HCT116 (cell line): ENCODE measurements at regions not wholly inside any gene's neighbourhood (a gene's known extent, or its start where the extent isn't known, plus 50 kb on each side); places are given as distances from the start of the nearest gene placed in this dataset.

Experiments
- ATAC-seq: fragments of 200-7000 bp; cut with Tn5 transposase; 2 replicates; pipeline ENCODE4 v1.9.1; 2020; ENCODE audit warnings: mild to moderate bottlenecking, moderate library complexity
- BruUV-seq: library from RNA; stranded (reverse); fragments of 400-500 nt; replicated peaks from 2 replicates; lab custom pipeline; 2021; lab: Mats Ljungman, UMichigan
- CTCF ChIA-PET: fragments of 300-600 bp; sonication (Branson Sonifier 250); formaldehyde crosslinking; loops from one replicate; lab custom pipeline; 2021; ENCODE audit warnings: antibody characterized with exemption; lab: Charles Lee
- POLR2A ChIA-PET: fragments of 300-600, 350-600 bp; sonication (Branson Sonifier 250); formaldehyde crosslinking; loops from one replicate; lab custom pipeline; 2021; ENCODE audit warnings: antibody characterized with exemption; lab: Charles Lee
- RAD21 ChIA-PET, 2 experiments: fragments of 300-600 bp; sonication (Branson Sonifier 250); formaldehyde crosslinking; loops; one replicate each; lab custom pipeline; 2023; ENCODE audit warnings: low total read pairs in 2 of 2; ENCODE audit not compliant: uncharacterized antibody in 2 of 2, unreplicated experiment in 2 of 2, low non-redundant PET in 1 of 2; lab: Charles Lee
- DNase-seq: peaks from one replicate; pipeline ENCODE4 v3.0.0-alpha.2; 2010; ENCODE audit warnings: low read depth, low spot score
- H2AFZ ChIP-seq: fragments of 200-600 bp; shearing (Covaris generic), sonication (generic); 2 replicates; pipeline ENCODE4 v1.6.1; 2017; ENCODE audit warnings: low read depth, mixed run types, mixed read lengths, antibody characterized with exemption, low read length; ENCODE audit not compliant: poor library complexity, severe bottlenecking
- H3K27ac ChIP-seq: 2 replicates; pipeline ENCODE4 v1.5.1; 2012; ENCODE audit warnings: low read depth, low read length
- H3K27me3 ChIP-seq: fragments of 200-600 bp; sonication (generic); 2 replicates; pipeline ENCODE4 v1.6.1; 2016; ENCODE audit warnings: mixed run types, low read length, mixed read lengths; ENCODE audit not compliant: insufficient read depth
- H3K36me3 ChIP-seq, 2 experiments: fragments of 200-500 bp in 1 of 2; fragments of 200-600 bp in 1 of 2; sonication (Bioruptor generic) in 1 of 2; sonication (generic) in 1 of 2; 2 replicates each; pipeline versions ENCODE4 v1.5.1 to v1.6.1; 2014 to 2016; ENCODE audit warnings: low read length in 2 of 2, inconsistent platforms in 1 of 2, mixed read lengths in 1 of 2, mixed run types in 1 of 2; ENCODE audit not compliant: insufficient read depth in 2 of 2, control insufficient read depth in 1 of 2
- H3K4me1 ChIP-seq, 2 experiments: fragments of 200-600 bp in 1 of 2; sonication (generic) in 1 of 2; 2 replicates each; pipeline versions ENCODE4 v1.5.1 to v1.6.1; 2012 to 2017; ENCODE audit warnings: low read length in 2 of 2, inconsistent platforms in 1 of 2, mild to moderate bottlenecking in 1 of 2, mixed read lengths in 1 of 2, mixed run types in 1 of 2, moderate library complexity in 1 of 2; ENCODE audit not compliant: insufficient read depth in 2 of 2, control insufficient read depth in 1 of 2
- H3K4me2 ChIP-seq: fragments of 200-600 bp; sonication (generic); 2 replicates; pipeline ENCODE4 v1.6.1; 2017; ENCODE audit warnings: mixed run types, low read length, mixed read lengths
- H3K4me3 ChIP-seq, 2 experiments: fragments of 200-600 bp in 1 of 2; sonication (generic) in 1 of 2; replicated peaks in 1 of 2; 2 replicates each; pipeline ENCODE4 v1.5.1; 2011 to 2016; ENCODE audit warnings: low read length in 2 of 2, control low read depth in 1 of 2, low read depth in 1 of 2, mild to moderate bottlenecking in 1 of 2, mixed read lengths in 1 of 2, mixed run types in 1 of 2
- H3K79me2 ChIP-seq: fragments of 200-600 bp; sonication (generic); 2 replicates; pipeline ENCODE4 v1.6.1; 2017; ENCODE audit warnings: mild to moderate bottlenecking, mixed run types, low read length, moderate library complexity, mixed read lengths; ENCODE audit not compliant: insufficient read depth
- H3K9ac ChIP-seq: fragments of 200-600 bp; sonication (generic); 2 replicates; pipeline ENCODE4 v1.6.1; 2016; ENCODE audit warnings: low read length, mixed read lengths
- H3K9me2 ChIP-seq: fragments of 200-600 bp; sonication (generic), shearing (Covaris generic); 2 replicates; pipeline ENCODE4 v1.6.1; 2017; ENCODE audit warnings: mixed run types, mild to moderate bottlenecking, moderate library complexity; ENCODE audit not compliant: insufficient read depth
- H3K9me3 ChIP-seq, 2 experiments: fragments of 200-500 bp in 1 of 2; fragments of 200-600 bp in 1 of 2; sonication (Bioruptor generic) in 1 of 2; sonication (generic) in 1 of 2; 2 replicates each; pipeline ENCODE4 v1.6.1; 2014 to 2017; ENCODE audit warnings: low read length in 2 of 2, mixed read lengths in 2 of 2, inconsistent platforms in 1 of 2, low read depth in 1 of 2, mild to moderate bottlenecking in 1 of 2, mixed run types in 1 of 2, moderate library complexity in 1 of 2; ENCODE audit not compliant: control insufficient read depth in 1 of 2, insufficient read depth in 1 of 2
- H4K20me1 ChIP-seq: fragments of 200-600 bp; sonication (generic), shearing (Covaris generic); 2 replicates; pipeline ENCODE4 v1.6.1; 2017; ENCODE audit warnings: mixed run types, mild to moderate bottlenecking, moderate library complexity; ENCODE audit not compliant: insufficient read depth
- CBX3 ChIP-seq: IDR thresholded peaks from 2 replicates; pipeline ENCODE4 v1.6.1; 2012; ENCODE audit warnings: low read depth
- FOSL1 ChIP-seq: IDR thresholded peaks from 2 replicates; pipeline ENCODE4 v1.6.1; 2012; ENCODE audit warnings: low read depth
- JUND ChIP-seq: IDR thresholded peaks from 2 replicates; pipeline ENCODE4 v1.6.1; 2012
- SP1 ChIP-seq: IDR thresholded peaks from 2 replicates; pipeline ENCODE4 v1.6.1; 2012; ENCODE audit warnings: low read depth
- SRF ChIP-seq: IDR thresholded peaks from 2 replicates; pipeline ENCODE4 v1.6.1; 2012; ENCODE audit warnings: low read depth
- intact Hi-C: fragments of 100-400 bp; cut with micrococcal nuclease; formaldehyde crosslinking; loops from 2 replicates; pipeline ENCODE4 v1.10.0; 2022
- TF ChIP-seq, protein P1 (sequence below), 3 experiments: fragments of 200-600 bp in 1 of 3; sonication (generic) in 1 of 3; IDR thresholded peaks in 2 of 3; conservative IDR thresholded peaks in 1 of 3; 2 replicates each; pipeline ENCODE4 v1.5.1; 2012 to 2017; ENCODE audit warnings: low read depth in 2 of 3, low read length in 2 of 3, antibody characterized with exemption in 1 of 3, borderline replicate concordance in 1 of 3, control low read depth in 1 of 3, mild to moderate bottlenecking in 1 of 3, mixed read lengths in 1 of 3, mixed run types in 1 of 3, moderate library complexity in 1 of 3; ENCODE audit not compliant: insufficient read depth in 1 of 3
- TF ChIP-seq, protein P2 (sequence below): IDR thresholded peaks from 2 replicates; pipeline ENCODE4 v1.6.1; 2012

DNA sequence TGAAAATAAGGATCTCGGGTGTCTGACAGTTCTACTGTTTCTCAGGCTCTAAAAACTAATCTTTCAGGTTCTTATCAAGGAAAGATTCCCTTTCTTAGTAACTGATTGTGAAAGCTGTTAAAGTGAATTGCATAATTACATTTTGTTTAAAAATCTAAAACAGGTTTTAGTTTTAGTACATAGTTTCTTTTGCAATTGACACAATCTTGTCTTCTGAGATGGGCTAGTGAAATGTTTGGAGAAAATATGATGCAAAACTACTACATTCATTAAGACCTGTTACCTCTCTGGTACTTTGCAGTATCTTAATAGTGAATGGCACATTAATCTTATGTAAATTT, 298.4 kb downstream of the UTRN start:
- Histone ChIP-seq H3K9ac (no peak overlapping the region), H3K36me3 (peaks cover 0 to 4% of the 10 kb centered on the region in 2 experiments; a peak in 1 of 4 replicates), H4K20me1 (no peaks in the 10 kb centered on the region), H3K4me3 (no peak overlapping the region), H3K9me3 (no peaks in the 10 kb centered on the region), H3K4me1 (peaks cover 0 to 13% of the 10 kb centered on the region in 2 experiments; a peak in 2 of 4 replicates), H3K4me2 (no peak overlapping the region)
- ChIA-PET CTCF (interaction anchor here (1.6 to 3.4 kb wide), 4 partner anchors 16 to 1050 kb away, joined by 5 to 28 read pairs (median 14); no protein-coding TSS in a partner anchor), POLR2A (no interaction called here), RAD21 (no interaction called here)
- BruUV-seq = no TSS peak
- TF ChIP-seq JUND (no peak), CBX3 (no peak), FOSL1 (no peak), SRF (no peak), SP1 (no peak)
- TF ChIP-seq, protein P1, sequence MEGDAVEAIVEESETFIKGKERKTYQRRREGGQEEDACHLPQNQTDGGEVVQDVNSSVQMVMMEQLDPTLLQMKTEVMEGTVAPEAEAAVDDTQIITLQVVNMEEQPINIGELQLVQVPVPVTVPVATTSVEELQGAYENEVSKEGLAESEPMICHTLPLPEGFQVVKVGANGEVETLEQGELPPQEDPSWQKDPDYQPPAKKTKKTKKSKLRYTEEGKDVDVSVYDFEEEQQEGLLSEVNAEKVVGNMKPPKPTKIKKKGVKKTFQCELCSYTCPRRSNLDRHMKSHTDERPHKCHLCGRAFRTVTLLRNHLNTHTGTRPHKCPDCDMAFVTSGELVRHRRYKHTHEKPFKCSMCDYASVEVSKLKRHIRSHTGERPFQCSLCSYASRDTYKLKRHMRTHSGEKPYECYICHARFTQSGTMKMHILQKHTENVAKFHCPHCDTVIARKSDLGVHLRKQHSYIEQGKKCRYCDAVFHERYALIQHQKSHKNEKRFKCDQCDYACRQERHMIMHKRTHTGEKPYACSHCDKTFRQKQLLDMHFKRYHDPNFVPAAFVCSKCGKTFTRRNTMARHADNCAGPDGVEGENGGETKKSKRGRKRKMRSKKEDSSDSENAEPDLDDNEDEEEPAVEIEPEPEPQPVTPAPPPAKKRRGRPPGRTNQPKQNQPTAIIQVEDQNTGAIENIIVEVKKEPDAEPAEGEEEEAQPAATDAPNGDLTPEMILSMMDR (IDR thresholded peaks at IDR 0.05 in 2 of 3, conservative IDR thresholded peaks at IDR 0.05 in 1 of 3; ENCODE audit: borderline replicate concordance in 1 of 3, insufficient read depth in 1 of 3, low read depth in 2 of 3, low read length in 2 of 3) = no peak
- TF ChIP-seq, protein P2, sequence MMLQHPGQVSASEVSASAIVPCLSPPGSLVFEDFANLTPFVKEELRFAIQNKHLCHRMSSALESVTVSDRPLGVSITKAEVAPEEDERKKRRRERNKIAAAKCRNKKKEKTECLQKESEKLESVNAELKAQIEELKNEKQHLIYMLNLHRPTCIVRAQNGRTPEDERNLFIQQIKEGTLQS = no peak
- TF ChIP-seq, all 23 proteins: peak for 0
- H3K27ac ChIP-seq = no peak overlapping the region
- H3K27me3 ChIP-seq = no peaks in the 10 kb centered on the region
- no peaks in the 10 kb centered on the region for H3K79me2 ChIP-seq
- ATAC-seq (no peak), DNase-seq (no peak)
- H2AFZ ChIP-seq = no peak overlapping the region
- intact Hi-C loops = loop anchor here (5.0 to 10.0 kb wide), 2 partner anchors 901 to 1119 kb away; no protein-coding TSS in a partner anchor
- H3K9me2 ChIP-seq = no peaks in the 10 kb centered on the region
